ENCODE measurements at regions not wholly inside any gene's neighbourhood (a gene's known extent, or its start where the extent isn't known, plus 50 kb on each side); places are given as distances from the start of the nearest gene placed in this dataset.

DNA sequence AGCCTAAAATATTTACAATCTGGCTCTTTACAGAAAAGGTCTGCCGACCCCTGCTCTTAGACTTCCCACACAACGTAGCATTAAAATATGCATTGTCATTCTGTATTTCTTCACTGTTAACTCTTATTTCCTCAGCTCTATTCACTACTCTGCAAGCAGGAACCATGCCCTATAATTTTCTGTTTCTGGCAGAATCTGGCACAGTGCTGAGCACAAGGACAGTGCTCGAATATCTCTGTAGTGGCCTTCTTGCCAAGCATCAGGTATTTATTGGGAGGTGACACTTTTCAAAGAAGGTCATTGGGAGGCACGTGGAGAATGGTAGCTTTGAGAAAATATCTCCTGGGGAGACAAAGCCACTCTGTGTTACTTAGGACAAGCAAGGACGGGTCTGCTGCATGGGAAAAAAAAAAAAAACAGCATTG lies 77.9 kb downstream of the PSMG1 start:
- TF ChIP-seq POLR2A (IDR thresholded peaks at IDR 0.05) = no peak
- no peak for TF ChIP-seq POLR2AphosphoS5 (IDR thresholded peaks at IDR 0.05)
